Caki2 (cell line): ENCODE measurements at regions not wholly inside any gene's neighbourhood (a gene's known extent, or its start where the extent isn't known, plus 50 kb on each side); places are given as distances from the start of the nearest gene placed in this dataset.
A peak's percentile ranks its signal among the peaks of the same experiment; 100 is the strongest.

Source experiments
- DNase-seq: peaks from one replicate; pipeline ENCODE4 v3.0.0-alpha.2; 2015; ENCODE audit warnings: low read depth
- in situ Hi-C: cut with HindIII; loops from 2 replicates; pipeline ENCODE4 v1.10.0; 2016; ENCODE audit warnings: low sequenced_read_pairs, low pct_unique_long_range_greater_than_20kb, mixed read lengths

GRCh38 chr4:147044241-147044640 lies 98.6 kb upstream of the TTC29 start:
- in situ Hi-C loops = no loop called here
- DNase-seq = no peak

- in situ Hi-C loops = no loop called here
- DNase-seq = no peak
These were observed 104.3 kb upstream of the TTC29 start for GRCh38 chr4:147049946-147050345.

GRCh38 chr4:147050356-147050765 lies 104.7 kb upstream of the TTC29 start:
- in situ Hi-C loops = no loop called here
- DNase-seq = no peak

- in situ Hi-C loops = no loop called here
- DNase-seq = peak; percentile 9
These were observed 106.7 kb upstream of the TTC29 start for GRCh38 chr4:147052361-147052760.

GRCh38 chr4:147054228-147054872 lies 108.7 kb upstream of the TTC29 start:
- DNase-seq = no peak
- in situ Hi-C loops = no loop called here

GRCh38 chr4:147056940-147057610 lies 111.4 kb upstream of the TTC29 start:
- DNase-seq = no peak
- in situ Hi-C loops = no loop called here

- no peak for DNase-seq
- in situ Hi-C loops = no loop called here
These were observed 112.0 kb upstream of the TTC29 start for GRCh38 chr4:147057611-147058190.

- in situ Hi-C loops = no loop called here
These were observed 113.5 kb upstream of the TTC29 start for GRCh38 chr4:147059064-147059731.

GRCh38 chr4:147060151-147060931 lies 114.7 kb upstream of the TTC29 start:
- no peak for DNase-seq

More at GRCh38 chr4:147059064-147059731, 113.5 kb upstream of the TTC29 start:
- no peak for DNase-seq

GRCh38 chr4:147064856-147065255 lies 119.2 kb upstream of the TTC29 start:
- in situ Hi-C loops = no loop called here
- no peak for DNase-seq

More at GRCh38 chr4:147060151-147060931, 114.7 kb upstream of the TTC29 start:
- in situ Hi-C loops = no loop called here

- in situ Hi-C loops = no loop called here
- DNase-seq = no peak
These were observed 122.9 kb upstream of the TTC29 start for GRCh38 chr4:147068564-147068963.

GRCh38 chr4:147071209-147071740 lies 125.6 kb upstream of the TTC29 start:
- in situ Hi-C loops = no loop called here
- no peak for DNase-seq

GRCh38 chr4:147076179-147076578 lies 130.5 kb upstream of the TTC29 start:
- in situ Hi-C loops = no loop called here

GRCh38 chr4:147076728-147077127 lies 131.1 kb upstream of the TTC29 start:
- DNase-seq = no peak
- in situ Hi-C loops = no loop called here

More at GRCh38 chr4:147076179-147076578, 130.5 kb upstream of the TTC29 start:
- DNase-seq = peak; percentile 21

GRCh38 chr4:147078362-147078761 lies 132.7 kb upstream of the TTC29 start:
- in situ Hi-C loops = no loop called here
- no peak for DNase-seq

- no peak for DNase-seq
- in situ Hi-C loops = no loop called here
These were observed 133.4 kb upstream of the TTC29 start for GRCh38 chr4:147078875-147079658.

- DNase-seq = no peak
- in situ Hi-C loops = no loop called here
These were observed 139.2 kb upstream of the TTC29 start for GRCh38 chr4:147084861-147085260.
